Testis (tissue), 2 donors: ENCODE measurements at regions not wholly inside any gene's neighbourhood (a gene's known extent, or its start where the extent isn't known, plus 50 kb on each side); places are given as distances from the start of the nearest gene placed in this dataset.

Source experiments
- POLR2A ChIP-seq: fragments of 450-650 bp; IDR thresholded peaks from one replicate; pipeline ENCODE4 v1.6.1; 2017; ENCODE audit warnings: antibody characterized with exemption, mild to moderate bottlenecking, moderate library complexity
- TF ChIP-seq, protein P1 (sequence below), 3 experiments: fragments of 450-650 bp in 2 of 3; fragments of 200-600 bp in 1 of 3; sonication (generic) in 1 of 3; IDR thresholded peaks; one replicate each; pipeline ENCODE4 v1.5.1; 2016 to 2019; ENCODE audit warnings: antibody characterized with exemption in 3 of 3, mild to moderate bottlenecking in 2 of 3, moderate library complexity in 1 of 3

DNA sequence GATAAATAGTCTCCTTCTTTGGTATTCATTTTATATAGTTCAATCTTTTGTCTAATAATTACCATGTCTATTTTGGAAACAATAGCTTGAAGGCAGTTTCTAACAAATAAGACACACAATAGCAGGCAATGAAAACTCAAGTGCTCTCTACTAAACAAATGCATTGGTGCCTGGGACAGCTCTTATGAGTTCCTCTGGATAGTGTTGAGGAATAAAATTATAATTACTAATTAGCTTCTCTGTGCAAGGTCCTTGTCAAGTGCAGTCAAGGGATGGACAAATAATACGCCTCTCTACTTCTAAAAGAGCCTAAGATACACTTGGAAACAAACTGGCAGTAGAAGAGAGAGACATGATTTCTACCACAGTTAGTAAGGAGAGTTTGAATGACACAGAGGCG lies 229.0 kb upstream of the GLRA2 start:
- no peak for TF ChIP-seq POLR2A
- TF ChIP-seq, protein P1, sequence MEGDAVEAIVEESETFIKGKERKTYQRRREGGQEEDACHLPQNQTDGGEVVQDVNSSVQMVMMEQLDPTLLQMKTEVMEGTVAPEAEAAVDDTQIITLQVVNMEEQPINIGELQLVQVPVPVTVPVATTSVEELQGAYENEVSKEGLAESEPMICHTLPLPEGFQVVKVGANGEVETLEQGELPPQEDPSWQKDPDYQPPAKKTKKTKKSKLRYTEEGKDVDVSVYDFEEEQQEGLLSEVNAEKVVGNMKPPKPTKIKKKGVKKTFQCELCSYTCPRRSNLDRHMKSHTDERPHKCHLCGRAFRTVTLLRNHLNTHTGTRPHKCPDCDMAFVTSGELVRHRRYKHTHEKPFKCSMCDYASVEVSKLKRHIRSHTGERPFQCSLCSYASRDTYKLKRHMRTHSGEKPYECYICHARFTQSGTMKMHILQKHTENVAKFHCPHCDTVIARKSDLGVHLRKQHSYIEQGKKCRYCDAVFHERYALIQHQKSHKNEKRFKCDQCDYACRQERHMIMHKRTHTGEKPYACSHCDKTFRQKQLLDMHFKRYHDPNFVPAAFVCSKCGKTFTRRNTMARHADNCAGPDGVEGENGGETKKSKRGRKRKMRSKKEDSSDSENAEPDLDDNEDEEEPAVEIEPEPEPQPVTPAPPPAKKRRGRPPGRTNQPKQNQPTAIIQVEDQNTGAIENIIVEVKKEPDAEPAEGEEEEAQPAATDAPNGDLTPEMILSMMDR (IDR thresholded peaks at IDR 0.05) = no peak
